ENCODE measurements at regions not wholly inside any gene's neighbourhood (a gene's known extent, or its start where the extent isn't known, plus 50 kb on each side); places are given as distances from the start of the nearest gene placed in this dataset.
"Not testable (repeated sequence)": the region's sequence is repeated elsewhere in the genome, so short reads cannot be mapped to it uniquely, and the experiment has no call there.

DNA sequence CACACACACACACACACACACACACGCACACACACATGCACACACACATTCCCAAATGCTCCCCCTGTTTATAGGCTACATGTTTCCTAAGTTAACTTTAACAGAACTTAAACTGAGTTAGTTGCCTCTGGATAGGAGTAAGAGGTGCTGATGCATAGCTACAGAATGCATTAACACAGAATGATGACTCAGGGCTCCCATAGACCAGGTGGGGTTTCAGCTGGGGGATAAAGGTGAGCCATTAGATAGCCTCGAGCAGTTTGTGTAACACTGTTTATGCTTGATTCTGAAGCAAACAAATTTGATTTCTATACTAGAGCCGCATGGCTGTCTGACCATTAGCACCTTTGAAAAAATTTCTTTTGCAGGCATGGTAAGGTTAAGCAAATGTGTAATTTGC is 741.0 kb downstream of the PLCL1 start:
- no peak overlapping the region for H3K4me3 ChIP-seq (replicated peaks in 1 of 2; ENCODE audit: low read depth in 2 of 2, low read length in 2 of 2)
- DNase-seq (ENCODE audit: low read depth in 2 of 2), result no peak
- TF ChIP-seq, protein P1, sequence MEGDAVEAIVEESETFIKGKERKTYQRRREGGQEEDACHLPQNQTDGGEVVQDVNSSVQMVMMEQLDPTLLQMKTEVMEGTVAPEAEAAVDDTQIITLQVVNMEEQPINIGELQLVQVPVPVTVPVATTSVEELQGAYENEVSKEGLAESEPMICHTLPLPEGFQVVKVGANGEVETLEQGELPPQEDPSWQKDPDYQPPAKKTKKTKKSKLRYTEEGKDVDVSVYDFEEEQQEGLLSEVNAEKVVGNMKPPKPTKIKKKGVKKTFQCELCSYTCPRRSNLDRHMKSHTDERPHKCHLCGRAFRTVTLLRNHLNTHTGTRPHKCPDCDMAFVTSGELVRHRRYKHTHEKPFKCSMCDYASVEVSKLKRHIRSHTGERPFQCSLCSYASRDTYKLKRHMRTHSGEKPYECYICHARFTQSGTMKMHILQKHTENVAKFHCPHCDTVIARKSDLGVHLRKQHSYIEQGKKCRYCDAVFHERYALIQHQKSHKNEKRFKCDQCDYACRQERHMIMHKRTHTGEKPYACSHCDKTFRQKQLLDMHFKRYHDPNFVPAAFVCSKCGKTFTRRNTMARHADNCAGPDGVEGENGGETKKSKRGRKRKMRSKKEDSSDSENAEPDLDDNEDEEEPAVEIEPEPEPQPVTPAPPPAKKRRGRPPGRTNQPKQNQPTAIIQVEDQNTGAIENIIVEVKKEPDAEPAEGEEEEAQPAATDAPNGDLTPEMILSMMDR (IDR thresholded peaks at IDR 0.05; ENCODE audit: low read depth, low read length), result no peak

DNA sequence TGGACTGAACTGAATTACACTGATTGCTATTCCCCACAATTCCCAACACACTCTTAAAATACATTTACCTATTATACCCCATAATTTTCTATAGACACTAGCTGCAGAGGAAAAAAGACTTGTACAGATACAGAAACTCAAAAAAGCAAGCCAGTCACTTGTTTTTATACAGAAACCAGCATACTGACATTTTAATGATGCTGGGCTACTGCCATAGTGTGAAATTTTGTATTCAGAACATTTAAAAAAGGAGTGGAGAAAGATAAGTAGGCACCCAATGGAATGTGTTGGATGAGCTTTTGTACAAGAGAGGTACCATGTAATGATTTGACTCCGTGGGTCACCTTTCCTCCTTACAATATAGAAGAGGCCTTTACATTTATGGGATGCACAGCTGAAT is 740.1 kb downstream of the PLCL1 start:
- H3K4me3 ChIP-seq (replicated peaks in 1 of 2; ENCODE audit: low read depth in 2 of 2, low read length in 2 of 2), result no peak overlapping the region
- TF ChIP-seq, protein P1 (IDR thresholded peaks at IDR 0.05; ENCODE audit: low read depth, low read length), result no peak
- DNase-seq (ENCODE audit: low read depth in 2 of 2), result no peak

- no peak for DNase-seq (ENCODE audit: low read depth in 2 of 2)
Measured at GRCh38 chr2:198534756-198535155, 730.4 kb downstream of the PLCL1 start.

GRCh38 chr2:198525211-198525969 is 721.0 kb downstream of the PLCL1 start:
- TF ChIP-seq, protein P1 (IDR thresholded peaks at IDR 0.05; ENCODE audit: low read depth, low read length), result no peak
- no peak overlapping the region for H3K4me3 ChIP-seq (replicated peaks in 1 of 2; ENCODE audit: low read depth in 2 of 2, low read length in 2 of 2)
- DNase-seq (ENCODE audit: low read depth in 2 of 2), result no peak

More at GRCh38 chr2:198534756-198535155, 730.4 kb downstream of the PLCL1 start:
- TF ChIP-seq, protein P1 (IDR thresholded peaks at IDR 0.05; ENCODE audit: low read depth, low read length), result no peak
- no peak overlapping the region for H3K4me3 ChIP-seq (replicated peaks in 1 of 2; ENCODE audit: low read depth in 2 of 2, low read length in 2 of 2)

GRCh38 chr2:198523710-198524109 is 719.3 kb downstream of the PLCL1 start:
- H3K4me3 ChIP-seq (replicated peaks in 1 of 2; ENCODE audit: low read depth in 2 of 2, low read length in 2 of 2), result no peak overlapping the region
- DNase-seq (ENCODE audit: low read depth in 2 of 2), result no peak
- TF ChIP-seq, protein P1 (IDR thresholded peaks at IDR 0.05; ENCODE audit: low read depth, low read length), result no peak

GRCh38 chr2:198518935-198519334 is 714.5 kb downstream of the PLCL1 start:
- no peak for DNase-seq (ENCODE audit: low read depth in 2 of 2)
- TF ChIP-seq, protein P1 (IDR thresholded peaks at IDR 0.05; ENCODE audit: low read depth, low read length), result no peak
- no peak overlapping the region for H3K4me3 ChIP-seq (replicated peaks in 1 of 2; ENCODE audit: low read depth in 2 of 2, low read length in 2 of 2)

DNA sequence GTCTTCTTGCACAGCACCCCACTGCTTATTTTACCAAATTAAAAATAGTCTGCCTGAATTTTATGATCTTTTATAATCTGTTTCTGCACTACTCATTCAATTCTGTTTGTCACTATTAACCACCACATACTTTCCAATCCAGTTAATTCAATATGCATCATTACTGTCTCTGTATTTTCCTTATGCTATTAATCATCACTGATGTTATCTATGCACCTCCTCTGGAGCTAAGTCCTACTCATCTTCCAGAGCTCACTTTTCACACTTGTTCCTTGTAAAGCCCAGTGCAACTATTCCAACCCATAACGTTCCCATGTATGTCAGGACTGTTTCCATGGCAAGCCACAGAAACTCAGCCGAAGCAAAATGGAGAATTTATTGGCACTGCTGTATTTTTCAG is 713.6 kb downstream of the PLCL1 start:
- TF ChIP-seq, protein P1 (IDR thresholded peaks at IDR 0.05; ENCODE audit: low read depth, low read length), result no peak
- H3K4me3 ChIP-seq (replicated peaks in 1 of 2; ENCODE audit: low read depth in 2 of 2, low read length in 2 of 2), result no peak overlapping the region

DNA sequence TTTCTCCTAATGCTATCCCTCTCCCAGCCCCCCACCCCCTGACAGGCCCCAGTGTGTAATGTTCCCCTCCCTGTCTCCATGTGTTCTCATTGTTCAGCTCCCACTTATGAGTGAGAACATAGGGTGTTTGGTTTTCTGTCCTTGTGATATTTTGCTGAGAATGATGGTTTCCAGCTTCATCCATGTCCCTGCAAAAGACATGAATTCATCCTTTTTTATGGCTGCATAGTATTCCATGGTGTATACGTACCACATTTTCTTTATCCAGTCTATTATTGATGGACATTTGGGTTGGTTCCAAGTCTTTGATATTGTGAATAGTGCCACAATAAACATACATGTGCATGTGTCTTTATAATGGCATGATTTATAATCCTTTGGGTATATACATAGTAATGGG is 704.2 kb downstream of the PLCL1 start:
- not testable (repeated sequence) for DNase-seq (ENCODE audit: low read depth in 2 of 2)

More for the DNA sequence above, 713.6 kb downstream of the PLCL1 start:
- DNase-seq (ENCODE audit: low read depth in 2 of 2), result no peak

More for the DNA sequence above, 704.2 kb downstream of the PLCL1 start:
- not testable (repeated sequence) for H3K4me3 ChIP-seq (replicated peaks in 1 of 2; ENCODE audit: low read depth in 2 of 2, low read length in 2 of 2)
